ENCODE measurements at regions not wholly inside any gene's neighbourhood (a gene's known extent, or its start where the extent isn't known, plus 50 kb on each side); places are given as distances from the start of the nearest gene placed in this dataset.

- RAD21 ChIA-PET (ENCODE audit: low non-redundant PET in 1 of 2, low total read pairs in 2 of 2, uncharacterized antibody in 2 of 2, unreplicated experiment in 2 of 2) = no interaction called here
- Histone ChIP-seq H3K27ac (ENCODE audit: low read depth, low read length) (no peak overlapping the region), H3K9ac (ENCODE audit: low read length) (no peak overlapping the region), H3K4me3 (replicated peaks in 1 of 2; ENCODE audit: low read depth in 1 of 2, low read length in 2 of 2) (no peak overlapping the region), H3K36me3 (ENCODE audit: control insufficient read depth in 1 of 2, insufficient read depth in 2 of 2, low read length in 2 of 2) (no peaks in the 10 kb centered on the region), H2AFZ (ENCODE audit: low read depth, low read length, poor library complexity, severe bottlenecking) (no peak overlapping the region), H4K20me1 (ENCODE audit: insufficient read depth) (no peaks in the 10 kb centered on the region), H3K4me1 (ENCODE audit: control insufficient read depth in 1 of 2, insufficient read depth in 2 of 2, low read length in 2 of 2) (no peaks in the 10 kb centered on the region), H3K79me2 (ENCODE audit: insufficient read depth, low read length) (no peaks in the 10 kb centered on the region), H3K27me3 (ENCODE audit: insufficient read depth, low read length) (no peaks in the 10 kb centered on the region), H3K9me3 (ENCODE audit: control insufficient read depth in 1 of 2, insufficient read depth in 1 of 2, low read depth in 1 of 2, low read length in 2 of 2) (no peaks in the 10 kb centered on the region), H3K9me2 (ENCODE audit: insufficient read depth) (no peaks in the 10 kb centered on the region), H3K4me2 (ENCODE audit: low read length) (no peak overlapping the region)
- POLR2A ChIA-PET = no interaction called here
- intact Hi-C loops (cut with micrococcal nuclease) = no loop called here
- BruUV-seq (replicated peaks) = no TSS peak
- DNase-seq (ENCODE audit: low read depth, low spot score) = no peak
- TF ChIP-seq CBX3 (IDR thresholded peaks at IDR 0.05; ENCODE audit: low read depth) (no peak), FOSL1 (IDR thresholded peaks at IDR 0.05; ENCODE audit: low read depth) (no peak), YY1 (IDR thresholded peaks at IDR 0.05; ENCODE audit: extremely low read depth, insufficient replicate concordance, low read depth, low read length) (no peak), CTCF (IDR thresholded peaks at IDR 0.05 in 2 of 3, conservative IDR thresholded peaks at IDR 0.05 in 1 of 3; ENCODE audit: borderline replicate concordance in 1 of 3, insufficient read depth in 1 of 3, low read depth in 2 of 3, low read length in 2 of 3) (no peak), ZNF274 (IDR thresholded peaks at IDR 0.05; ENCODE audit: low read depth, low read length) (no peak), SP1 (IDR thresholded peaks at IDR 0.05; ENCODE audit: low read depth) (no peak), ATF3 (IDR thresholded peaks at IDR 0.05) (no peak), ELF1 (IDR thresholded peaks at IDR 0.05; ENCODE audit: borderline replicate concordance, low read depth) (no peak), EZH2 (IDR thresholded peaks at IDR 0.05) (no peak), SIN3A (IDR thresholded peaks at IDR 0.05; ENCODE audit: low read depth) (no peak), POLR2AphosphoS5 (IDR thresholded peaks at IDR 0.05; ENCODE audit: low read depth, low read length) (no peak), EGR1 (IDR thresholded peaks at IDR 0.05; ENCODE audit: low read depth) (no peak), RAD21 (IDR thresholded peaks at IDR 0.05; ENCODE audit: low read depth) (no peak), MAX (IDR thresholded peaks at IDR 0.05) (no peak), EZH2phosphoT487 (IDR thresholded peaks at IDR 0.05; ENCODE audit: borderline replicate concordance) (no peak)
- ATAC-seq = no peak
- CTCF ChIA-PET = no interaction called here
These were observed 1414.3 kb upstream of the ACO1 start for GRCh38 chr9:30970186-30970585.
